WTC11 (cell line): ENCODE measurements at regions not wholly inside any gene's neighbourhood (a gene's known extent, or its start where the extent isn't known, plus 50 kb on each side); places are given as distances from the start of the nearest gene placed in this dataset.

ENCODE experiments used
- ATAC-seq: fragments of 200-7000 bp; cut with Tn5 transposase; 2 replicates; pipeline ENCODE4 v1.10.0; 2021; ENCODE audit warnings: mild to moderate bottlenecking, moderate library complexity
- CTCF ChIA-PET: fragments of 300-600 bp; sonication (Branson Sonifier 250); formaldehyde crosslinking; loops from one replicate; lab custom pipeline; 2021; ENCODE audit warnings: antibody characterized with exemption; lab: Charles Lee
- POLR2A ChIA-PET: fragments of 350-600 bp; sonication (Branson Sonifier 250); formaldehyde crosslinking; loops from one replicate; lab custom pipeline; 2021; ENCODE audit warnings: antibody characterized with exemption; lab: Charles Lee
- DNase-seq: peaks from one replicate; pipeline ENCODE4 v3.0.0; 2021; ENCODE audit warnings: low spot score
- H3K27ac Mint-ChIP-seq: 2 replicates; pipeline ENCODE4 v1.8.0; 2021; ENCODE audit warnings: mixed read lengths
- H3K27me3 Mint-ChIP-seq: 2 replicates; pipeline ENCODE4 v1.8.0; 2021; ENCODE audit warnings: low read depth, mild to moderate bottlenecking, moderate library complexity, mixed read lengths
- H3K36me3 Mint-ChIP-seq: 2 replicates; pipeline ENCODE4 v1.8.0; 2021; ENCODE audit warnings: mixed read lengths
- H3K4me1 Mint-ChIP-seq: 2 replicates; pipeline ENCODE4 v1.8.0; 2022; ENCODE audit warnings: mixed read lengths
- H3K4me3 Mint-ChIP-seq: 2 replicates; pipeline ENCODE4 v1.8.0; 2021; ENCODE audit warnings: mild to moderate bottlenecking, moderate library complexity, mixed read lengths
- H3K9me3 Mint-ChIP-seq: 2 replicates; pipeline ENCODE4 v1.8.0; 2021; ENCODE audit warnings: mixed read lengths
- AFF4 ChIP-seq: sonication (generic); formaldehyde crosslinking; IDR thresholded peaks from 2 replicates; pipeline ENCODE4 v1.8.1; 2023; ENCODE audit warnings: mild to moderate bottlenecking, missing genetic modification reagents, borderline replicate concordance
- CTCF ChIP-seq: fragments of 200-600 bp; IDR thresholded peaks from 2 replicates; pipeline ENCODE4 v1.8.0; 2022; ENCODE audit warnings: antibody characterized with exemption
- E2F1 ChIP-seq: sonication (generic); formaldehyde crosslinking; IDR thresholded peaks from 2 replicates; pipeline ENCODE4 v1.8.0; 2022; ENCODE audit warnings: mild to moderate bottlenecking, missing genetic modification reagents
- GTF2I ChIP-seq: fragments of 250-450 bp; sonication (Bioruptor Pico); conservative IDR thresholded peaks from 2 replicates; pipeline ENCODE4 v1.4.0; 2021; ENCODE audit warnings: mild to moderate bottlenecking
- HMGA2 ChIP-seq: fragments of 250-450 bp; sonication (Bioruptor Pico); IDR thresholded peaks from 2 replicates; pipeline ENCODE4 v1.4.0; 2021; ENCODE audit warnings: mild to moderate bottlenecking, moderate library complexity
- IRF2 ChIP-seq: sonication (generic); formaldehyde crosslinking; IDR thresholded peaks from 2 replicates; pipeline ENCODE4 v1.8.0; 2022; ENCODE audit warnings: low read depth, missing genetic modification reagents, borderline replicate concordance
- NR1H2 ChIP-seq: sonication (generic); formaldehyde crosslinking; IDR thresholded peaks from 2 replicates; pipeline ENCODE4 v1.9.0; 2021; ENCODE audit warnings: mild to moderate bottlenecking, moderate library complexity, missing genetic modification reagents
- NR3C1 ChIP-seq: sonication (generic); formaldehyde crosslinking; conservative IDR thresholded peaks from 2 replicates; pipeline ENCODE4 v1.8.1; 2023; ENCODE audit warnings: low read depth, mild to moderate bottlenecking, missing genetic modification reagents
- SOX15 ChIP-seq: fragments of 250-450 bp; sonication (Bioruptor Pico); IDR thresholded peaks from 2 replicates; pipeline ENCODE4 v1.9.0; 2021; ENCODE audit warnings: mild to moderate bottlenecking
- TEAD1 ChIP-seq: sonication (generic); formaldehyde crosslinking; IDR thresholded peaks from 2 replicates; pipeline ENCODE4 v1.8.0; 2022; ENCODE audit warnings: mild to moderate bottlenecking, missing genetic modification reagents
- ZMAT4 ChIP-seq: fragments of 250-450 bp; sonication (Bioruptor Pico); IDR thresholded peaks from 2 replicates; pipeline ENCODE4 v1.9.0; 2021; ENCODE audit warnings: mild to moderate bottlenecking
- ZNF416 ChIP-seq: fragments of 250-450 bp; sonication (Bioruptor Pico); IDR thresholded peaks from 2 replicates; pipeline ENCODE4 v1.9.0; 2021; ENCODE audit warnings: mild to moderate bottlenecking, inconsistent platforms
- ZNF425 ChIP-seq: fragments of 250-450 bp; sonication (Bioruptor Pico); conservative IDR thresholded peaks from 2 replicates; pipeline ENCODE4 v1.9.0; 2021; ENCODE audit warnings: mild to moderate bottlenecking
- ZNF532 ChIP-seq: fragments of 250-450 bp; sonication (Bioruptor Pico); IDR thresholded peaks from 2 replicates; pipeline ENCODE4 v1.9.0; 2021; ENCODE audit warnings: mild to moderate bottlenecking, borderline replicate concordance
- ZNF671 ChIP-seq: fragments of 250-450 bp; sonication (Bioruptor Pico); IDR thresholded peaks from 2 replicates; pipeline ENCODE4 v1.8.0; 2021; ENCODE audit warnings: mild to moderate bottlenecking

GRCh38 chr2:144796164-144796563, 276.2 kb upstream of the ZEB2 start:
- no peaks in the 10 kb centered on the region for H3K27me3 Mint-ChIP-seq
- H3K27ac Mint-ChIP-seq = no peak overlapping the region
- H3K36me3 Mint-ChIP-seq = no peaks in the 10 kb centered on the region
- TF ChIP-seq NR1H2 = no peak
- no peak for TF ChIP-seq ZNF416
- TF ChIP-seq IRF2 (CRISPR knock-in tag) = no peak
- TF ChIP-seq ZNF532 (CRISPR knock-in tag) = no peak
- no peak for TF ChIP-seq ZNF671 (CRISPR knock-in tag)
- no peak for TF ChIP-seq E2F1 (CRISPR knock-in tag)
- TF ChIP-seq NR3C1 (CRISPR knock-in tag) = no peak
- TF ChIP-seq HMGA2 (CRISPR knock-in tag) = no peak
- TF ChIP-seq SOX15 = no peak
- no peak for TF ChIP-seq AFF4 (CRISPR knock-in tag)
- no peak for TF ChIP-seq GTF2I (CRISPR knock-in tag)
- no peak for TF ChIP-seq CTCF
- TF ChIP-seq ZNF425 (CRISPR knock-in tag) = no peak
- no peak for TF ChIP-seq ZMAT4 (CRISPR knock-in tag)
- no peak for TF ChIP-seq TEAD1 (CRISPR knock-in tag)
- ChIA-PET POLR2A (no interaction called here), CTCF (no interaction called here)
- no peaks in the 10 kb centered on the region for H3K9me3 Mint-ChIP-seq
- peaks cover 4% of the 10 kb centered on the region; the same call in 1 of the 2 replicates for H3K4me1 Mint-ChIP-seq
- ATAC-seq (no peak), DNase-seq (no peak)
- H3K4me3 Mint-ChIP-seq = no peak overlapping the region
